ENCODE measurements at regions not wholly inside any gene's neighbourhood (a gene's known extent, or its start where the extent isn't known, plus 50 kb on each side); places are given as distances from the start of the nearest gene placed in this dataset.

DNA sequence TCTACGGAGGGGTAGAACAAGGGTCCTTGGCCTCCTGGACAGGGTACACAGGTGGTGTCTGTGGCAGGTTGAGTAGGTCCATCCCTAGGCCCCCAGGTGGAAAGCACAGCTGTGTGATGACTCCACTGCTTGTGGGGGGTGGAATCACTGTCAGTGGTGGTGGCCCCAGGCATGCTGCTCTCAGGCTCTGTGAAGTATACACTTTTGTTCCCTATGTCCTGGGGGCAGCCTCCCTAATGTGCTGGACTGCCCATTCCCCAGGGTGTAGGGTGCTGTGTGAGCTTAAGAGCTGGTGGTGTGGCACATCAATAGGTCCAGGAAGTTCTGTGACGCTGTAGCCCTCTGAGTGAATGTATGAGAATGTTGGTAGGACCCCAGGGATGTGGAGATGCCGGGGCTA lies 197.2 kb upstream of the SLC10A2 start:
- TF ChIP-seq EZH2 (IDR thresholded peaks at IDR 0.05) (no peak), POLR2AphosphoS5 (IDR thresholded peaks at IDR 0.05; ENCODE audit: borderline replicate concordance, low read depth, low read length) (no peak)

Measured in SK-N-MC (cell line).